Esophagus squamous epithelium (tissue), 5 donors: ENCODE measurements at regions not wholly inside any gene's neighbourhood (a gene's known extent, or its start where the extent isn't known, plus 50 kb on each side); places are given as distances from the start of the nearest gene placed in this dataset.
"Not testable (repeated sequence)": the region's sequence is repeated elsewhere in the genome, so short reads cannot be mapped to it uniquely, and the experiment has no call there.

ENCODE experiments used
- DNase-seq: peaks from one replicate; lab custom pipeline; 2025; lab: John Stamatoyannopoulos, UW
- H3K27ac ChIP-seq, 4 donors: fragments of 200-600 bp; sonication (generic); one replicate each; pipeline ENCODE4 v1.5.1; 2016 to 2019; ENCODE audit warnings: mild to moderate bottlenecking in 1 of 4
- H3K27me3 ChIP-seq, 4 donors: fragments of 200-600 bp; sonication (generic); 1 replicate in 3 of 4; 2 replicates in 1 of 4; pipeline versions ENCODE4 v1.5.1 to v1.6.0; 2017 to 2021; ENCODE audit warnings: antibody characterized with exemption in 1 of 4
- H3K36me3 ChIP-seq, 3 donors: fragments of 200-600 bp; sonication (generic); one replicate each; pipeline ENCODE4 v1.5.1; 2016 to 2019
- H3K4me1 ChIP-seq, 3 donors: fragments of 200-600 bp; sonication (generic); one replicate each; pipeline ENCODE4 v1.5.1; 2017 to 2019
- H3K4me3 ChIP-seq, 4 donors: fragments of 200-600 bp; sonication (generic); 1 replicate in 3 of 4; 2 replicates in 1 of 4; pipeline ENCODE4 v1.5.1; 2016 to 2019; ENCODE audit warnings: mild to moderate bottlenecking in 2 of 4, moderate library complexity in 1 of 4
- H3K9me3 ChIP-seq, 3 donors: fragments of 200-600 bp; sonication (generic); one replicate each; pipeline ENCODE4 v1.5.1; 2016 to 2019
- CTCF ChIP-seq, 6 experiments: fragments of 450-650 bp in 4 of 6; fragments of 200-600 bp in 2 of 6; sonication (generic) in 2 of 6; IDR thresholded peaks; one replicate each; pipeline ENCODE4 v1.5.1; 2016 to 2019; ENCODE audit warnings: antibody characterized with exemption in 6 of 6, mild to moderate bottlenecking in 4 of 6, moderate library complexity in 4 of 6
- POLR2A ChIP-seq, 4 donors: fragments of 450-650 bp; IDR thresholded peaks; one replicate each; pipeline ENCODE4 v1.6.1; 2017; ENCODE audit warnings: antibody characterized with exemption in 4 of 4, mild to moderate bottlenecking in 4 of 4, moderate library complexity in 3 of 4
- WGBS, 2 donors: methylation state at CpG; one replicate each; pipeline ENCODE4 v1.1.5; 2018; 5-methylcytosine and 5-hydroxymethylcytosine counted together
- intact Hi-C: fragments of 100-400 bp; cut with DNase I; formaldehyde crosslinking; loops from one replicate; pipeline ENCODE4 v1.15.0; 2022
- donor health status: DM: yes; HTN: yes; CAD: no.

GRCh38 chr13:42380420-42381164 lies 108.6 kb downstream of the AKAP11 start:
- 56 to 76% methylated on average over 10 to 11 of the region's 12 CpGs for WGBS, 2 donors
- no peak overlapping the region for H3K27ac ChIP-seq
- no peaks in the 10 kb centered on the region for H3K9me3 ChIP-seq
- intact Hi-C loops = no loop called here
- no peak for DNase-seq
- H3K4me1 ChIP-seq = no peaks in the 10 kb centered on the region
- no peak overlapping the region for H3K4me3 ChIP-seq
- TF ChIP-seq CTCF (IDR thresholded peaks at IDR 0.05) (no peak), POLR2A (IDR thresholded peaks at IDR 0.05) (no peak)
- no peaks in the 10 kb centered on the region for H3K36me3 ChIP-seq
- no peaks in the 10 kb centered on the region for H3K27me3 ChIP-seq

- no peaks in the 10 kb centered on the region for H3K9me3 ChIP-seq
- H3K36me3 ChIP-seq = no peaks in the 10 kb centered on the region
- no peaks in the 10 kb centered on the region for H3K27me3 ChIP-seq
- H3K4me1 ChIP-seq = no peaks in the 10 kb centered on the region
- no peak overlapping the region for H3K27ac ChIP-seq
- no peak for DNase-seq
- intact Hi-C loops = no loop called here
- H3K4me3 ChIP-seq = no peak overlapping the region
- WGBS, 2 donors = 96% methylated on average over 4 of the region's 4 CpGs; no CpG with 5 or more reads in 1 of the 2 donors
- TF ChIP-seq CTCF (IDR thresholded peaks at IDR 0.05) = no peak
These were observed 109.1 kb downstream of the AKAP11 start for GRCh38 chr13:42381165-42381425.

- DNase-seq, H3K4me1 ChIP-seq, H3K4me3 ChIP-seq, intact Hi-C loops, H3K9me3 ChIP-seq, H3K36me3 ChIP-seq, H3K27ac ChIP-seq, H3K27me3 ChIP-seq: not testable (repeated sequence)
- WGBS, 2 donors = 76 to 91% methylated on average over 4 to 8 of the region's 8 CpGs
These were observed 109.5 kb downstream of the AKAP11 start for GRCh38 chr13:42381426-42381825.

GRCh38 chr13:42383025-42383424 lies 111.1 kb downstream of the AKAP11 start:
- intact Hi-C loops = no loop called here
- H3K9me3 ChIP-seq = no peaks in the 10 kb centered on the region
- H3K27ac ChIP-seq = no peak overlapping the region
- 76 to 87% methylated on average over 7 of the region's 7 CpGs for WGBS, 2 donors
- TF ChIP-seq CTCF (IDR thresholded peaks at IDR 0.05) (no peak), POLR2A (IDR thresholded peaks at IDR 0.05) (no peak)
- no peaks in the 10 kb centered on the region for H3K4me1 ChIP-seq
- no peaks in the 10 kb centered on the region for H3K27me3 ChIP-seq
- no peak for DNase-seq
- H3K36me3 ChIP-seq = no peaks in the 10 kb centered on the region
- H3K4me3 ChIP-seq = no peak overlapping the region

- 77 to 79% methylated on average over 3 of the region's 3 CpGs for WGBS, 2 donors
- intact Hi-C loops = no loop called here
- DNase-seq = no peak
These were observed 112.3 kb downstream of the AKAP11 start for GRCh38 chr13:42384265-42384664.

More at GRCh38 chr13:42384265-42384664, 112.3 kb downstream of the AKAP11 start:
- Histone ChIP-seq H3K27me3 (no peaks in the 10 kb centered on the region), H3K4me3 (no peak overlapping the region), H3K4me1 (no peaks in the 10 kb centered on the region), H3K36me3 (no peaks in the 10 kb centered on the region), H3K27ac (no peak overlapping the region), H3K9me3 (no peaks in the 10 kb centered on the region)
- TF ChIP-seq POLR2A (IDR thresholded peaks at IDR 0.05) = no peak
- no peak for TF ChIP-seq CTCF (IDR thresholded peaks at IDR 0.05)
